ENCODE measurements at regions not wholly inside any gene's neighbourhood (a gene's known extent, or its start where the extent isn't known, plus 50 kb on each side); places are given as distances from the start of the nearest gene placed in this dataset.
A peak's percentile ranks its signal among the peaks of the same experiment; 100 is the strongest.
"Not testable (repeated sequence)": the region's sequence is repeated elsewhere in the genome, so short reads cannot be mapped to it uniquely, and the experiment has no call there.

- no peak for DNase-seq
Measured at GRCh38 chr3:23710555-23710954, 95.2 kb upstream of the UBE2E1 start.

- DNase-seq, result no peak
Measured at GRCh38 chr3:23711916-23712494, 93.8 kb upstream of the UBE2E1 start.

DNA sequence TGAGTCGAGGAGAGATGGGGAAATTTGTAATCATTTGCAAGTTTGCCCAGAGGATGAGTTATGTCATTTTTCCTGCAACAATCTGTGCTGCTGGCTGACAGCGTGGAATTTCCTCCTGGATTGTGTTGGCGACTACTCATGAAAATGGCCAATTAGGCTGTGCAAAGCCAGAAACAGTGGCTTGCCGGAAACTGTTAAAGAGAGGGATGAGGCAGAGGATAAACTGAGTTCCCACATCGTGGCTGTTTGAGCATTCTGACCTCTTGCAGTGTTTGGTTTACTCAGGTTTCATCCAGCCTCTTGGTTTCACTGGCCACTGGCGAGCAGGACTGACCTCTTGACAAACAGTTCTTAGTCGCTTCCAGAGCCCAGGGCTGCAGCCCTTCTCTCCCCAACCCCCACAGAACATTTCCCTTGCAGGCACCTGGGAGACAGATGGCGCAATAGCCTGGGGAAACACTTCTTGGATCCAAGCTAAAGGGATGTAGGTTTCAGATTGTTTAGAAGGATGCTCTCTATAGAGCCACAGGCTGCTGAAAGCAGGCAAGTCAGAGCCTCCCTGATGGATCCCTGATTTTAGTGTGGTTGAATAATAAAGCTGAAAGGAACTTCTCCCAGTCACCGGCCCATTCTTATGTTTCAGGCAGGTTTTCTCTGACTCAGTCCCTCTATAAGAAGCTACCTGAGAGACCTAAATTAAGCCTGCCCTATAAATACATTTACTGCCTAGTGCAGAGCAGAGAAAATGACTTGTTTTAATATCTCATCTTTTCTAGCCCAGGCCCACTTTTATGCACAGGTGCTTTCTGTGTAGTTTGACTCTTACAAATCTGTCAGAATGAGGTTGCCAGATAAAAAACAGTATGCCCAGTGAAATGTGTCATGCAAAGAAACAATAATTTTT lies 92.8 kb upstream of the UBE2E1 start:
- DNase-seq, result no peak

DNA sequence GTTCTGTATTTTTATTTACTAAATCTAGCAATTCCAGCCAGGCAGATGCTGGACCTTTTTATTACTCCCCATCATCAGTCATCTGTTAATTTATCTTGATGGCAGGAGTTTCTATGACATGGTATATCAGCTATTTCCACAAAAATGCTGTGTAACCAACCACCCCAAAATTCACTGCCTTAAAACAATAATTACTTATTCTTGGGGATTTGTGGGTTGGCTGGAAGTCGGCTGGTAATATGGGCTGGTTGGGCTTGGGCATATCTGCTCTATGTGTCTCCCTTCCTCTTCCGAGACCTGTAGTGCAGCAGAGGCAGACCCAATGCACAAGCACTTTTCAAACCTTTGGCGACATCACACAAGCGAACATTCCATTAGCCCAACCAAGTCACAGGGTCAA lies 92.1 kb upstream of the UBE2E1 start:
- no peak for DNase-seq

DNA sequence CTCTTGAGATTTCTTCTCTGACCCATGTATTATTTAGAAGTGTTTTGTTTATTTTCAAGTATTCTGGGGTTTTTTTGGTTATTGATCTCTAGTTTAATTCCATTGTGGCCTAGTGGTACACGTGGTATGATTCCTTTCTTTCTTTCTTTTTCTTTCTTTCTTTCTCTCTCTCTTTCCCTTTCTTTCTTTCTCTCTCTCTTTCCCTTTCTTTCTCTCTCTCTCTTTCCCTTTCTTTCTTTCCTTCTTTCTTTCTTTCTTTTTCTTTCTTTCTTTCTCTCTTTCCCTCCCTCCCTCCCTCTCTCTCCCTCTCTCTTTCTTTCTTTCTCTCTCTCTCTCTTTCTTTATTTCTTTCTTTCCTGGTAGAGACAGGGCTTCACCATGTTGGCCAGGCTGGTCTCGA lies 85.7 kb upstream of the UBE2E1 start:
- DNase-seq, result no peak

GRCh38 chr3:23720885-23721284 lies 84.9 kb upstream of the UBE2E1 start:
- DNase-seq, result no peak

GRCh38 chr3:23723141-23723540 lies 82.6 kb upstream of the UBE2E1 start:
- DNase-seq, result no peak

- DNase-seq, result no peak
Measured at GRCh38 chr3:23723930-23724329, 81.8 kb upstream of the UBE2E1 start.

- DNase-seq, result no peak
Measured at GRCh38 chr3:23726811-23727548, 78.8 kb upstream of the UBE2E1 start.

DNA sequence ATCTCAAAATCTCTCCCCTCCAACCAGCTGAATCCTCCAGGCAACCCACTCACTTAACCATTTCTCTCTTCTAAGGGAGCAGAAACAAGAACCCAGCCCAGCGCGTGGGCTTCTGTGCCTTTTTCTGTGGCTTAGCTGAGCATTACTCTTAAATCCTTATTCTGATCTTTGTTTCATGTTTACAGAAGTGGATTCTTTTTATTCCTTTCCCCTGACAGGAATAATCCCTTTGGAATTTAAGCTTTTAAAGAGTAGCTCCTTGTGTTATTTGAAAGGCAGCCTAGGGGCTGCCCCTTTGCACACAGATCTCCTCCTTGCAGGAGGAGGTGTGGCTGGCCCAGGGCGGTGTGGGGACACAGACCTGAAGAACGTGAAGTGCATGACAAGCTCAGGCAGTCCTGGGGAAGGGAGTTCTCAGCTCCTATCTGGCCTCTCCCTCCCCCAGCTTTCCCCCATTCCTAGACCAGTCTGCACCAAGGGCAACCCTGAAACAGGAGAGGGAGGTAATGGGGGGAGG lies 77.1 kb upstream of the UBE2E1 start:
- DNase-seq, result no peak

GRCh38 chr3:23729362-23729761 lies 76.4 kb upstream of the UBE2E1 start:
- not testable (repeated sequence) for DNase-seq

GRCh38 chr3:23734481-23734880 lies 71.3 kb upstream of the UBE2E1 start:
- no peak for DNase-seq

DNA sequence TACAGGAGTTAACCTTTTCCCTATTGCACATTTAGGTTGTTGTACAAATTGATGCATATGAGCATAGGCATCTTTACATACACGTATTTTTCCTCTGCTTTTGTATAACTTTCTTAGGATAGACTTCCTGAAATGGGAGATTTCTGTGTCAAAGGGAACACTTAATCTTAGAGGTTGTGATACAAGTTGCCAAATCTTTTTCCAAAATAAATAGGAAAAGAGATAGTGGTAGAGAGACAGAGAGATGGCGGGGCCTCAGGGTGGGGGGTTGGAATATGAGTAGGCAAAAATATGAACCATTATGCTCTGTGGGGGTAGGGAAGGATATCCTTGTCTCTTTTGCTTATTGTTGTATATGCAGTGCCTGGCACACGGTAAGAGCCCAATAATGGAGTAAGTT lies 70.7 kb upstream of the UBE2E1 start:
- DNase-seq, result no peak

DNA sequence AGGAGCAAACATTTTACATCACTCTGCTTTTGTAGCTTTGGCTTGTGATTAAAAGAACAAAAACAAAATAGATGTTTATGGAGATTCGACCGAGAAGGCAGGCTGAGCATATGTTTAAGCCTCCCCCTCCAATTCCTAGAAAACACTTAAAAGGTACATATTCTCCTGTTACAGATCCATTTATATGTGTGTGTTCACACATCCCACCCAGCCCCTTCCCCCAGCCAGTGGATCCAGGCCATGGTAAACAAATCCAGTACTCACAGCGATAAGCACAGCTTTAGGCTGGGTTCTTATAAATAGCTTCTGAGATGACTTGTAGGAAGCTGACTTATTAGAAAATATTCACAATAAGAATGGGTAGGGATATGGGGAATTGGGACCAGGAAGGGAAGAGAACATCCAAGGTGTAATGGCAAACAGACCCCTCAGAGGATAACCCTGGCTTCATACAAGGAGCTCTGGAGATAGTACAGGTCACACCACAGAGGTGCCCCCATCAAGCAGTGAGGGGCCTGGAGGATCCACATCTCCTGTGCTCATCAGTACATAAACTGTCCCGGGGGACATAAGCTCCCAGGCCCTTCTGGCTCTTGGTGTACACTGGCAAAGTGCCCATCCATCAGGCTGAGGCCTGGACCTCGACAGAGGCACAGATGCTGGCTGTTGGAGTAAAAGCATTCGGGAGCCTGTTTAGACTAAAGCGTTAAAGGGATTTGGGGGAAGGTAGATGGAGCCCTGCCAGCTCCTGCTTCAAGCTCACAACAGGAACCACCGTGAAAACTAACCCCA lies 70.0 kb upstream of the UBE2E1 start:
- no peak for DNase-seq

DNA sequence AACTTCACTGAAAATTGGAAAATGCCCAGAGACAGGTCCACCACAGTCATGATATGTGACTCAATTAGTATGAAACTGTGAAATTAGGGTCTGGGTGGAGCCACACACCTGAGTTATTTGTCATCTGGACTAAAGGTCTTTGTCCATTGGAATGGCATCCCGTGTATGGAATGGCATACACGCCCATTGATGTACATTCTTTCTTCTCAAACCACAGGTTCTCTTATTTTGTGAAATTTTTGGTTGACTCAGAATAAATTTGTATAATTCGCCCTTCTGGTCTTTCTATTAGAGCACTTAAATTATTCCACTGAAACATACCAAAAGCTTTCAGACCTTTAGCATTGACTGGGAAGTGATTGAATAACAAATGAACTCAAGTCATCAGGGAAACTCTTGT lies 66.8 kb upstream of the UBE2E1 start:
- DNase-seq, result no peak

- no peak for DNase-seq
Measured at GRCh38 chr3:23739536-23739935, 66.2 kb upstream of the UBE2E1 start.

GRCh38 chr3:23740517-23740965 lies 65.2 kb upstream of the UBE2E1 start:
- DNase-seq, result peak; percentile 48

DNA sequence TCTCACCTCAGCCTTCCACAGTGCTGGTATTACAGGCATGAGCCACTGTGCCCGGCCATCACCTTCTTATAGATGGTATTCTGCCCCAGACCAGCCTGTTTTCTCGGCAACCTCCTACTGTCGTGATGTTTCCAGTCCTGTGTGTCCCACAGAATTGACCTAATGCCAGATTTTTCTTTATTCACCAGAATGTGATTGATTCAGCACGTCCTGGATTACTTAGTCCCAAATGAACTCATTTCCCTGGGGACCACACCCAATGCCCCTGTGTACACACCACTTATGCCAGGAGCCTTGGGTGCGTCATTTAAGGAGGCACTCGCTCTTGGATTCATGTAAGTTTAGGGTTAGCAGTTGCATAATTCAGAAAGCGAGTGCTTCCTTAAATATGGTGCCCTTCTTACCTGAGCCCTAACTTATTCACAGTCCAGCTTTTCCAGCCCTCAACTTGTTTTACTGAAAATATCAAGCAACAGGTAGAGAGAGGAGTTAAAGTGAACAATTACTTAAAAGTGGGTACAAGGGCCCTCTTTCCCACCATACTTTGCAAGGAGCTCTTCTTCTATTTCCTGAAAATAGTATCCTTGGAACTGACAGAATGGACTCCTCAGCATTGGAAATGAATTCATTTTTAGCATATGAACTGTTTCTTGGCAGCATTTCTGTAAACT lies 64.6 kb upstream of the UBE2E1 start:
- no peak for DNase-seq

DNA sequence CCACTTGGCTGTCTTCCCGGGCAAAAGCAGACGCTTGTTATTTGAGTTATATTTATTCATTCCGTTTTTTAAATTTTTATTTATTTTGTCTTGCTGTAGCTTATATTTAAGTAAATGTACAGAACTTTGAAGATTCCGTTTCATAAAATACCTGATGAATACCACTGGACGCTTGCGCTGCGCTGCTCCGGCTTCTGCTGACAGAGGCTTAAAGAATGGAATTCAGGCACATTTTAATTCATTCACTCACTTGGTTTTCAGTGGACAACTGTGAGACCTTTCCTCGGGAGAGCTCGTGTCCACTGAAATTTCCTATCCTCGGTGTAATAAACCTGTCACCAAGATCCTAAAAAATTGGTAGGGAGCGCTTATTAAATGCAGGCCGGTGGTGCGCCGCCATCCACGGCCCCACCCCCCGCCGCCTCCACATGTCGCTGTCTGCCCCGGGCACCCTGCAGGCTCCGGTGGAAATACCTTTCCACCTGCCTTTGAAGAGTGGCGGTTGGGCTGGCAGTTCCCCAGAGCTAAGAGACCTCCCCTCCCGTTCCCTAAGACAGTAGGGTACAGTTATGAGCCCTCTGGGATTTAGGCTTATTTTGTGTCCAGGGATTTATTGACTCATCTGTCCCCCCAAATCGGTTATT lies 62.5 kb upstream of the UBE2E1 start:
- DNase-seq, result no peak

DNA sequence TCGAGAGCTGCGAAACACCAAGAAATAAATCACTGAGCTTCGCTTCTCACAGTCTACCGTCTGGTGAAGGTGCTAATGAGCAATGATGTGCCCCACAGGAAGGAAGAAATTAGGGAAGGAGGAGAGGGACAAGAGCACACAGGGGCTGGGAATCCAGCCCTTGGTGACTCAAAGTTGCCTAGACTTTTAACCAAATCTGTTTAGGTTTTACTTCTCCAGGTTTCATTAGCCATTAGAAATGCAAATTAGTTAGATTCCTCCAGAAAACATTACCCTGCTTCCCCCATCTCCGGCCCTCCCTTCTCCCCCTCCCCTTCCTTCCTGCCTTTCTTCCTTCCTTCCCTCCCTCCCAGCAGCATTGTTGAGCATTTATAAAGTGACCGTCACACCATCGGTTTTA lies 59.3 kb upstream of the UBE2E1 start:
- no peak for DNase-seq

- no peak for DNase-seq
Measured at GRCh38 chr3:23747841-23748240, 57.9 kb upstream of the UBE2E1 start.
